HS-5 (cell line): ENCODE measurements at regions not wholly inside any gene's neighbourhood (a gene's known extent, or its start where the extent isn't known, plus 50 kb on each side); places are given as distances from the start of the nearest gene placed in this dataset.

Experiments
- DNase-seq: peaks from one replicate; pipeline ENCODE4 v3.0.0-alpha.2; 2012; ENCODE audit warnings: low read depth

DNA sequence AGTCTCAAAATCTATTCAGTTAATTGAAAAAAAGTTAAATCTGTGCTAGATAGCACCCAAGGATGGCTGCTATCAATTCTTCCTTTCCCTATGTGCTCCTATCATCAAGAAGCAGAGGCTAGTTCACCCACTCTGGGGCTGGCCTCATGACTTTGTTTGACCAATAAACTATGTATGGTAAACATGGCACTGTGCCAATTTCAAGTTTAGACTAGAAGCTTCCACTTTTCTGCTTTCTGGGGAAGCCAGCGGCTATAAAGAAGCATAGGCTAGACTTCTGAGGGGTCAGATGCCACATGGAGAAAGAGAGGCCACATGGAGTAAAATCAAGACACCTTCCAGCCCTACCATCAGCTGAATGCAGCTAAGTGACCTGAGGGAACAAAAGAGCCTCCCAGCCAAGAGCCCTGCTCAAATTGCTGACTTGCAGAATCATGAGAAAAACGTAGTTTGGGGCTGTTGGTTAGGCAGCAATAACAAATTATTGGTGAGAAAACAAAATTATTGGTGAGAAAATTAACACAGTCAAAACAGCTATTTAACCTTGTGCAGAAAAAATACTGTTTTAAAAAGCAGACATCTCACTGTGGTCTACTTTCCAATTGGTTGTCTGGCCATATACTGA lies 86.5 kb upstream of the SLC14A2 start:
- no peak for DNase-seq

DNA sequence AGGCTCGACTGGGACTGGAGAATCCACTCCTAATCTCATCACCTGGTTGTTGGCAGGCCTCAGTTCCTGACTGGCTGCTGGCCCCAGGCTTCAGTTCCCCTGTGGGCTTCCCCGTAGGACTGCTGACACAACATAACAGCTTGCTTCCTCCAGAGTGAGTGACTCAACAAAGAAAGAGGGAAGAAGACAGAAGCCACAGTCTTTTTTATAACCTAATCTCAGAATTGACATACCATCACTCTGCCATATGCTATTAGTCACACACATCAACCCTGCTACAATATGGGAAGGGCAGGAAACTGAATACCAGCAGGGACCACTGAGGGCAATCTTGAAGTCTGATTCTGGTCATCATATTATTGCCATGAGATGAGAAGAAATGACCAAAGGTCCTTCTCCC lies 76.8 kb upstream of the SLC14A2 start:
- DNase-seq = no peak

DNA sequence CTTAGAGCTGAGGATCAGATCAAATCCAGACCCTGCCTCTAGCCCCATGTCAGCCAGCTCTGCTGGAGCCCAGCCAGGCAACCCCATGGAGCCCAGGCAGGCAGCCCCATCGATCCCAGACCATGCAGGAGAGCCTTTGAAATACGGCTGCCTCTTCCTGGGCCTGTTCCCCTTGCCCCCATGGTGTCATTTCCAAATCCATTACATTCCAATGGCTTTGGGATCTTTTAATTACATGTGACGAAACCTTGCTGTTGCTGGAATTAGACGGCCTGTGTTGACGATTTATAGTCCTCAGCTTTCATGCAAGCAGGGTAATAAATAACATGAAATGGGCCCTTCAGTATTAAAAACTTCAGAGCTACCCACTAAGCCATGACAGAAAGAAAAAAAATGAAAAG lies 75.8 kb upstream of the SLC14A2 start:
- DNase-seq = no peak

DNA sequence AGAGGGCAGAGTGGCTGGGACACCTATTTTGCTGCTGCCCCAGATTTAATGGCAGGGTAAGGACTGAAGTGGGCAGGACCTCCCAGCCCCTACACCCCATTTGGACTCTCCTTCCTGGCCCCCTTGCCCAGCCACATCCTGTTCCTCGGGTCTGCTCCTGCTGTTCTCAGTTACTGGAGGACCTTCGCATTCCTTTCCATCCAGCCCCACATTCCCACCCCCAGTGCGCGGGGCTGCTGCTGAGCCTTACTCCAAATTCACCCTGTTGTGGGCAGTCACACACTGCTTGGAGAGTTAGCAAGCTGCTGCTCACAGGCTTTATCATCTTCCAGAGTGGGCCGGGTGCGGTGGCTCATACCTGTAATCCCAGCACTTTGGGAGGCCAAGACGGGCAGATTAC lies 75.2 kb upstream of the SLC14A2 start:
- DNase-seq = no peak

DNA sequence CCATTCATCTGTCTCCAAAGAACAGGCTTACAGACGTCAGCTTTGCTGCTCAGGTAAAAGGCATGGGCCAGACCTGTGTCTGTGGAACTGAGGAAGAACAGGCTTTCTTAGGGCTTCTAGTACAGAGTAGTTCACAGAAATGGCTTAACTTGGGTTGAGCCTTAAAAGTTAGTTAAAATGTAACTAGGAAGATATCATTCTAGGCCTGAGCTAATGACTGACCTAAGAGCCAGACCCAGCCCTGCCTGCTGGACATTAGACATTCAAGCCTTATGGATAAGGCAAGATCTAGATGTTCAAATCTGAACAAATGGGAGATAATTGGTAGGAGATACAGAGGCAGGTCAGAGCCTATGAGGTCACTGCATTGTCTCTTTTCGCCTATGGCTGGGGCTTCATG lies 73.9 kb upstream of the SLC14A2 start:
- DNase-seq = no peak

DNA sequence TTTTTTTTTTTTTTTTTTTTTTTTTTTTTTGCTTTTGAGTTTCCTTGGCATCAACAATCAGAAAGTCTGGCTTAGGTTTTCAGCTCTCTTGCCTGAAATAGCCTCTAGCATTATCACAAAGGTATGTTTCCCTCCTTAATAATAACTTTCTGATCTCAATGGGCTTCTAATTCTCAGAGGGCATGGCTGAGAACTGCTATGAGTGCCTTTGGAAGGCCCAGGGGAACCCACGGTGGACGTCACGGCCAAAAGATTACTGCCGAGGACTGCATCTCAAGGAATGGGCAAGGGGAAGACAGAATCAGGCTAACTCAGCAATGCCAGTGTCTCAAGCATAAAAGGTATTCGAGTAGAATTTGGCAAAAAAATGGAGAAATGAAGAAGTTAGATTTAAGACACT lies 73.2 kb upstream of the SLC14A2 start:
- no peak for DNase-seq

DNA sequence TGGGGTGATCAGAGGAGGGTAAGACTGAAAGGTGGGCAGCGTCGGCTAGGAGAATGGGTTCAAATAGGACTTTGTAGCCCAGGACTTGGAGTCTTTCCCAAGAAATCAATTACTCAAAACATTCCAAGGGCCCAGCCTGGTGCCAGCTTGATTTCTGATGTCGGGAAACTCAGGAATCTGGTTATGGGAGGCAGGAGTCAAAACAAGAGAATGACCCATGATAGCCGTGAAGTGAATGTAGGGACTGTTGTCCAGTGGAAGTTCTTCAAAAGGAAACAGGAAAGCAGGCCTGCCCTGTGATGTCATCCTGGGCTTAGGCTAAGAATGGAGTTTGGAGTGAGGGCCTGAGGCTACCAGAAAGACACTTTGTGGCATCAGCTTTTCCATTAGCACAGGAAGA lies 67.4 kb upstream of the SLC14A2 start:
- DNase-seq = no peak

DNA sequence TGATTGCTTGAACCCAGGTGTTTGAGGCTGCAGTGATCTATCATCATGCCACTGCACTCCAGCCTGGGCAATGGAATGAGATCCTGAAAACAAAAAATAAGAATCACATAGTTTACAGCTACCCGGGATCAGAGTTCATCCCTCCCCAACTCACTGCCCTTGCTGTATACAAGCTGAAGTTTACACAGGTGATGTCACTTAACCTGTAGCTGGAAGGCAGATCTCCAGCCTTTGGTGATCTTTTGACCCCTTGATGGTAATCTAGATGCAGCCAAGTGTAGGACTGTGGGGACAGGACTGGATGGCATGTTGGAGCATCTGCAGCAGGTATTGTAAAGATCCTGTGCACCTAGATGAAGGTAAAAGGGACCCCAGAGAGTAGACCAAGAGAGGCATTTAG lies 66.7 kb upstream of the SLC14A2 start:
- no peak for DNase-seq

DNA sequence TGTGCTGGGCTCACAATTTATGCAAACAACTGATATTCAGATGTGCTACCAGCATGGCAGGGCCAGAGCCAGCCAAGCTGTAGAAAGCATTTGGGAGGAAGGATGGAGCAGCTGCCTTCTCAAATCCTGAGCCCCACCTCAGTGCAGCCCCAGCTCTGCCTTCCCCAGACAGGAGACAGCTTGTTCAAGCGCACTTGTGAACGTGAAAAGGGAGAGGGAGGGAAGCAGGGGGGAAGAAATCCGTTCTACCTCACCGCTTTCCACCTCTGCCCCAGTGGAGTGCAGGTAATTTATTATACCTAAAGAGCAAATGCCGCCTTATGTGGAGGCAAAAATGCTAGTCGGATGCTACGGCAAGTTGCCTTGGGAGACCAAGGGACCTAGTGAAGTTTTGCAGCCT lies 66.0 kb upstream of the SLC14A2 start:
- DNase-seq = no peak

DNA sequence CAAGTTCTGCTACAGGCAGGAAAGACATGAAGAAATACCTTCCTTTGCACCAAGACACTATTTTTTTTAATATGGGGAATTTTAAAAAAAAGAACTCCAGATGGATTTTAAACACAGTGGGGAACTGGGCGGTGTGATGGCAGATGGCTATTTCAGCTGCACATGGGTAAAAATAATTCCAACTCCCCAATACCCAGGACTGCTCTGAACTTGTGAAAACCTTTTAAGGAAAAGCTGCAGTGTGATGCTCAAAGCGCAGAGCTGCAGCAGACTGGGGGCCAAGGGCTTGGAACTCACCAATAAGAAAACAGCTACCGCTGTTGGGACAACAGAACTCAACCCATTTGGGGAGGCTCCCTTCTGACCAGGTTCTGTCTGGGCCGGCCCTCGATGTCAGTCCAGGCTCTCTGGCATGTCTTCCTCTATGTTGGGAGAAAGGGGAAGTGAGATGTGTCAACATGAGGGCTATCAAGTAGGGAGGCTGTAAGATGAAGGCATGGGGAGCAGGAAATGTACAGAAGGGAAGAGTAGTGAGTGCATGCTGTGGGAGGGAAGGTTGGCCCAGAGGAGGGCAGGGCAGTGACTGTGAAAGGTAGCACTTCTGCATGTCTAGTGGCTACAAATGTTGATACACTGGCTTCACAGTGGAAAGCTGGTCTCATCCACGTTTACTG lies 64.0 kb upstream of the SLC14A2 start:
- DNase-seq = no peak

DNA sequence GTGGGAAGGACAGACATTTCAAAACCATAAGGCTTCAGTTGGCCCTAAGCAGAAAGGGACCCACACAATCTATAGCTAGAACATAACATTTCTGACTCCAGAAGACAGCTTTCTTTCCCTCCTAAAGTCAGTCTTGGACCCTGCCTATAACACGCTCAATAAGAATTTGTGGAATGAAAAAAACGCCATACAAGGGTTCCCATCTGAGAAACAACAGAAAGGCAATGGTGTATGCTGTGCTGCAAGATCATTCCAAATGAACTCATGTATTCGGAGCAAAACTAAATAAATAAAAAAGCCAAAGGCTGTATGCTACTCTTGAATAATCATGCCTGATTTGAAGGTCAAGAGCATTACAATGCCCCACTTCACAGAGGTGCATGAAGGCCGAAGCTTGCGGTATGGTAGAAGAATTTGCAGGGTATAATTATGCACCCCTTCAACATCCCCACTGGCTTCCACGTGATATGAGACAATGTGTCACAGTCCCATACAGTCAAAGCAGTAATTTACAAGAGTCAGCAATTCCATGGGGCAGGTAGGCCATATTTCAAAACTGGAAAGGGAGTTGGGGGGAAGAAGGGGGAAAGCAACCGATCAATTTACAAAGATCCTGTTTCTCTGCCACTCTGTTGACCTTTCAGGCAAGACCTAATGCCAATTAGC lies 61.4 kb upstream of the SLC14A2 start:
- DNase-seq = no peak

DNA sequence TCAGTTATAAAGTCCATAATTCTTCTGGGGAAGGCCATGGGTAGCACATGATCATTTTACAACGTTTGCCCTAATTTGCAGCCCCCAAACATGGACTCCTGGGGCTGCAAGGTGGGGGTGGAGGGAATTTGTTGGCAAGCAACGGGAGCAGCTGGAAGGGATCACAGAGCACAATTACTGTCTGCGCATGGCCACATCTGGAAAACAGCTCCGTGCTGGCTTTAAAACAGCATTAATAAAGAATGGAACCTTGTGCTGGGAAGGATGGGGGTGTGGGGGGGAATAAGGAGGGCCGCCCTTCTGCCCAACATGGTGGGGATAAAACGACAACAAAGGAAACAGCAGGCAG lies 60.9 kb upstream of the SLC14A2 start:
- DNase-seq = no peak

DNA sequence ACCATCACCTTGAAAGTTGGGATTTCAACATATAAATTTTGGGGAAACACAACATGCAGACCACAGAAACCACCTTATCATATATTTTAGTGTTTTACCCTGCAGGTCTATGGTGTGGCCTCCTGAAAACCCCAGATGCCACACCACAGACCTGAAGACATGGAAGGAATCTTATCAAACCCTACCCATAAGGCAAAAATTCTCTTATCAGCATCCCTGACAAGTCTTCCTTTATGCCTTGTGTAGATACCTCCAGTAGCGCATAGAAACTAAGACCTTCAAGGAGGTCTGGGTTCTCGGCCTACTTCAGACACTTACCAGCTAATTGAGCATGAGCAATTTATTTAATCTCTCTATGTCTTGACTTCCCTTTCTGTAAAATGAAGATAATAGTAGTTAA lies 59.1 kb upstream of the SLC14A2 start:
- no peak for DNase-seq

DNA sequence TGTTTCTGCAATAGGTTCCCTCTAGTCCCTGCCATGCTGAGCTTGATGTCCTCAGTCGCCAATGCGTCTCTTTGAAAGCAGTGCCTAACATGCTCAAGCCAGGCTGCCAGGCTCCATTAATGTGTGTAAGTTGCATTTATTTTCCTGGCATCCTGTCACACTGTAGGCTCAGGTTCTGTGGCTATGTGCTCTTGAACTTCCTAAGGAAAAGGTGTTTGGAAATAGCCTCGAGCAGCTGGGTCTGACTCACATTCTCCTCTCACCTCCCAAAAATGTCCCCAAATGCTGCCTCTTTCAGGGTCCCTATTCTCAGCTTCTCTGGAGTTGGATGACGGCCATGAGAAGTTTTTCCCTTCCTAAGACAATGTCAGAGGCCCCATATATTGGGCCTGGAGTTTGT lies 58.0 kb upstream of the SLC14A2 start:
- no peak for DNase-seq

DNA sequence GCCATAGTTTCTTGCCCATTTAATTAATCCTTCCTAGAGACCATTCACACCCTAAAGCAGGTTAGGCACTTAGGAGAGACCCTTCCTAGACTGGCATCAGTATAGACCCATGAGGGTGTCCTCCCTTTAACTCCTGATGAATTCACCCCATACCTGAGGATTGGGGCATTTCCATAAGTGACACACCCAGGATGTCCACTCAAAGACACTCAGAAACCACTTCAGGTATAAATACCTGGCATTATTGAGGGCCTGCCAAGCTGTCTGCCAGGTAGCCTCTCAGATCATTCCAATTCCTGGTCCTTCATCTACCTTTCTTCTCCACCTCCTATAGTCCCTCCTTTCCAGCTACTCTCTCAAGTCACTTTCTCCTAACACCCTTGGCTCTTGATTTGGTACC lies 57.5 kb upstream of the SLC14A2 start:
- no peak for DNase-seq

DNA sequence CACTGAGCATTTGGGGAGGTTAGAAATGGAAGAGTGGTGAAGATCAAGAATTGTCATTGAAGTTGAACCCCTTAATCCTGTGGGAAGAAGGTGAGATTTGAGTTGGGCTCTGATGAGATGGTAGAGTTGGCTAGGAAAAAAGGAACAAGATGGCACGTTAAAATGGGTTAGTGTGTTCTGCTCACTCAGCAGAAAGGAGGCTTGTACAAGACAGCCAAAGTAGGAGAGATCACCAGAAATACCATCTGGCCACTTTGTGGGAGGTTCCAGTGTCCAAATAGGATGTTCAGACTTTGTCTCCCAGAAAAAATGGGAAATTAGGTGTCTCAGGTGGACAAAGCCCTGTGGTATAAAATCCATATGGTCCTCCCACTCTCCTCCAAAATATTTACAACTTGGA lies 56.0 kb upstream of the SLC14A2 start:
- DNase-seq = no peak

DNA sequence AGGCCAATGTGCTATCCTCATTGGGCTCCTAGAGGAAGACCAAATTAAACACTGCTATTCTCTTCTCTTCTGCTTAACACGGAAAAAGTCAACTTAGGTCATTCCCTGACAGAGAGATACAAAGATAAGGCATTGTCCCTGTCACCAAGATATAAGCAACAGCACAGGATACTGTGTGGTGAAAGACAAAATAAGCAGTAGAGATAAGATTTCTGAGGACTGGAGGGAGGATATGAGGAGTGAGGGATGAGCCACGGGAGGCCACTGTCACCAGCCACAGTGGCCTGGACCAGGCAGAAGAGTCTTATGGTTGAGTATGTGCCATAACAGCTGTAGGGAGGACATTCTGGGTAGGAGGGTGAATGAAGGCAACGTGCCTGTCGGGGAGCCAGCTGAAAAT lies 54.4 kb upstream of the SLC14A2 start:
- DNase-seq = no peak

DNA sequence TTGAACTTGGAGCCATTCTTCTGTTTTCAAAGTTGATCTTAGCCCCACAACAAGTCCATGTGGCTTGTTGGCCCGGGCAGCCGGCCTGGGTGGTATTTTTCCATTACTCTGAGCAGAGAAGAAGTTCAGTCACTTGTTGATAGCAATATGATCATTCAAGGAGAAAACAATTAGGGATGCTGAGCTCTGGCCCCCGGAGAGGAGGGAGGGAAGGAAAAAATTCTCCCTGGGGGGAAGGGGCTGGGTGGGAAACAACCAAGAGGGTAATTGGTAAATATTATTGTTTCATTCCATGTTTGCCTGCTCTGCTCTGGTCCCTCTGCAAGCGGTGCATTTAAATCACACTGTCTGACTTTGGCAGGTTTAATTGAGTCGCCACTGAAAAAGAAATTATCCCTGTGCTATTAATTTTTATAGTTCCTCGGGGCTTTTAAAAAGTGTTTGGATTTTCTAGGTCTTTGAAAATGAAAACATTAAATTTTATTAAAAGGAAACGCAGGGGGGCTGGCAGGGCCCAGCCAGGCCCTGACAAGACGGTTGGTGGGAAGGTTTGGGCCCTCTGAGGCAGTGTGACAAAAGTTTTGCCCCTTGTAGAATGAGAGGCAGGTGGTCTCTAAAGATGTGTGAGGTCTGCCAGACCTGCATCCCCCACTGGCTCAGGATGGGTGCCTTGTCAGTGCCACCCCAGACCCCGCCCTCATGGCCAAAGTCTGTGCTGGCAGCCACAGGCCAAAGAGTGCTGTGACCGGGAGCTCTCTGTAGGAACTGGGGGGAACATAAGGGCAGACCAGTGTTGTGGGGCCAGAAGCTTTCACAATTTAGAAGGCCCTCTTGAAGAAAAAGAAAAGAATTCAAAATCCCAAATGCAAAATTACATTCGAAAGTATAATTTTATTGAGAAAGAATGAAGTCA lies 52.5 kb upstream of the SLC14A2 start:
- no peak for DNase-seq

DNA sequence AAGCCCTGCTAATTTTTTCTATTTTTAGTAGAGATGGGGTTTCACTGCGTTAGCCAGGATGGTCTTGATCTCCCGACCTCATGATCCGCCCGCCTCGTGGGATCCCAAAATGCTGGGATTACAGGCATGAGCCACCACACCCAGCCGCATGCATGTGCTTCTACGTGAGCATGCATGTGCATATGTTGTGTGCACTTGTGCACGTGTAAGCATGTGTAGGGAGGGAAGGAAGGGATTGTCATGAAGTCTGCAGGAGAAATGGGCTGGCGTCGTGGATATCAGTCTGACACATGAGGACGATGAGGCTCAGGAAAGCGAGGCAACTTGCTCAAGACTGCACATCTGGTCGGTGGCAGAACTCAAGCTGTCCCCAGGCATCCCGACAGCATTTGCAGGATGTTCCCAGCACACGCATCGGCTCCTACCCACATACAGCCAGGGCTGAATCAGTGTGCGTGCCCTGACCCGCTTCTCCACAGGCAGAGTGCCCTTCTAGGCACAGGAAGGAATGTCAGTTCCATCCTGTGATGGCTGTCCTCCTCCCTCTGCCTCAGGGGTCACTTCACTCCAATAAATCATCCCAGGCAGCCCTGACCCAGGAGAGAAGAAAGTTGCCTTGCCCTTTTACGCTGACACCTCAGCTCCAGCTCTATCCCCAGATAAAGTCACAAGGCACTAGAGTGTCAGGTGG lies 49.9 kb upstream of the SLC14A2 start:
- DNase-seq = no peak
